HEK293T (cell line): ENCODE measurements at regions not wholly inside any gene's neighbourhood (a gene's known extent, or its start where the extent isn't known, plus 50 kb on each side); places are given as distances from the start of the nearest gene placed in this dataset.

Experiments
- CTBP1 ChIP-seq: fragments of 450-650 bp; IDR thresholded peaks from 2 replicates; pipeline ENCODE4 v1.6.1; 2016; ENCODE audit warnings: borderline replicate concordance
- FOXM1 ChIP-seq: fragments of 450-650 bp; IDR thresholded peaks from 2 replicates; pipeline ENCODE4 v1.6.1; 2017; ENCODE audit warnings: mild to moderate bottlenecking, borderline replicate concordance
- TARDBP ChIP-seq: fragments of 450-650 bp; IDR thresholded peaks from 2 replicates; pipeline ENCODE4 v1.6.1; 2016

GRCh38 chr4:189124149-189124758 is 816.4 kb upstream of the FRG1 start:
- TF ChIP-seq FOXM1 (no peak), CTBP1 (no peak), TARDBP (no peak)
